H54 (cell line): ENCODE measurements at regions not wholly inside any gene's neighbourhood (a gene's known extent, or its start where the extent isn't known, plus 50 kb on each side); places are given as distances from the start of the nearest gene placed in this dataset.
"Not testable (repeated sequence)": the region's sequence is repeated elsewhere in the genome, so short reads cannot be mapped to it uniquely, and the experiment has no call there.

Source experiments
- DNase-seq: peaks from one replicate; pipeline ENCODE4 v3.0.0; 2011; ENCODE audit warnings: low spot score, mixed read lengths; ENCODE audit not compliant: insufficient read length
- FAIRE-seq: peaks from 3 replicates; lab custom pipeline; 2011; peaks lifted over from hg19 to GRCh38; lab: Jason Lieb, UNC
- POLR2A ChIP-seq: IDR thresholded peaks from 2 replicates; pipeline ENCODE4 v1.6.1; 2011; ENCODE audit warnings: low read depth, mild to moderate bottlenecking, low read length

DNA sequence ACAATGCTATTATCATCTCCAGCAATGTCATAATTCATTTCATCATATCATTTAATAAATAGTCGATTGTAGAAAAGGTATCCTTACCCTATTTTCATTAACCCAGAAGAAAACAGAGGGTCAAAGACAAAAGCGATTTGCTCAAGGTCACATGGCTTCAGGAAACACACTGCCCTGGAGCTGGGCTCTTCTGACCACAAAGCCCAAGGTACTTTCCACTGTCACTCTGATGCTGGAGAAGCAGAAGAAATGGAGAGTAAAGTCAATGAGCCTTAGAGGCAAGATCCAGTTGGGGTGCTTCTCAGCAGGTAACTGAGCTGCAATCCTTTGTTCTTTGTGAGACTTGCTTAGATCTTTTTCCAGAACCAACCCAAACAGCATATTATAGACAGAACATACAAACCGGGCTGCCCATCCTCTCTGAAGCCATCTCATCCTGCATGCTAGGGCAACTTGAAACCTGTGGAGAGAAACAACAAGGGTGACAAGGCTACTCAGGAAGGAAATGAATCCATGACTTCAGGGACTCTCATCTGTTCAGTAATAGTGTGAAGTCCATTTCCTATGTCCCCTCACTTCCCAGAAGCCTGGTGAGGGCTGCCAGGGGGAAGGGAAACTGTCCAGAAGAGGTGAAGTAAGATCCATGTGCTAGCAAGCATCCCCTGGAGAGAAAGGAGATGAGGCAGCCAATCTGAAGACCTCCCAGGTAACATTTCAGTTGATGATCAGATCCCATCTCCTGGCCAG, 148.6 kb upstream of the SVIL start:
- no peak for DNase-seq
- FAIRE-seq: peak; percentile 50
- no peak for TF ChIP-seq POLR2A

GRCh38 chr10:29780639-29781038, 145.9 kb upstream of the SVIL start:
- FAIRE-seq: no peak
- no peak for DNase-seq
- TF ChIP-seq POLR2A: no peak

DNA sequence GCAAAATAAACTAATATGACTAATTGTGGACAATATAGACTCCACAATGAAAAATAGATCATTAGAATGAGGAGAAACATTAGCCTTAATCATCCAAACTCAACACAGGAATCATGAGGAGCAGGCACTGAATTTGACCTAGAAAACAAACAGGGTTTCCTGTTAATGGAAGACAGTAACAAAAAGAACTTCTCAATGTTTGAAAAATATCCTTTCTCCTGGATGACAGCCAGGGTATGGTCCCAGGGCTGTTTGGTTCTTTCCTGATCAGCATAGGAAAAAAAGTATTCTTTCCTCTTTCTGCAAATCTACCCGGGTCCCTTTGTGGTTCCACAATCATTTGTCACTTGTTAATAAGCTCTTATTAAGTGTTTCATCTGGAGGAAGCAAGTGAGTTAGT, 145.3 kb upstream of the SVIL start:
- no peak for TF ChIP-seq POLR2A
- FAIRE-seq (no peak), DNase-seq (no peak)

GRCh38 chr10:29776246-29776645, 141.5 kb upstream of the SVIL start:
- no peak for TF ChIP-seq POLR2A
- no peak for DNase-seq
- FAIRE-seq: no peak

GRCh38 chr10:29774475-29774874, 139.7 kb upstream of the SVIL start:
- no peak for FAIRE-seq
- no peak for TF ChIP-seq POLR2A
- DNase-seq: no peak

DNA sequence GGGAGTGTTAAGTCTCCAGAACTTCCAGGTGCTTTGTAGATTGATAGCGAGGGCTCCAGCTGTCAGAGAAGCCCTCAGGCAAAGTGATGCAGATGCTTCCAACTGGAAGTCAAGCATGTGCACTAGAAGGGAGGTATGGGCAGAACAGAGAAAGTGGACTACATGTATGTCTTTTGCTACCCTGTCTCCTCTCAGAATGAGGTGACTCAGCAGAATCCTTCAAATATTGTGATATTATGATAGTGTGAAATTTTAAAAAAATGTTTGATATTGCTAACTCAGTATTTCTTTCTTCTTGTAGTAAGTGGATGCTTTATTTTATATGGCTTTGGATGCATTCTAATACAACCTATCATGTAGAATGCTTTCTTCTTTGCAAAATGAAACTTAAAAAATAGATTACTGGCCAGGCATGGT, 138.9 kb upstream of the SVIL start:
- DNase-seq (no peak), FAIRE-seq (no peak)
- TF ChIP-seq POLR2A: no peak

DNA sequence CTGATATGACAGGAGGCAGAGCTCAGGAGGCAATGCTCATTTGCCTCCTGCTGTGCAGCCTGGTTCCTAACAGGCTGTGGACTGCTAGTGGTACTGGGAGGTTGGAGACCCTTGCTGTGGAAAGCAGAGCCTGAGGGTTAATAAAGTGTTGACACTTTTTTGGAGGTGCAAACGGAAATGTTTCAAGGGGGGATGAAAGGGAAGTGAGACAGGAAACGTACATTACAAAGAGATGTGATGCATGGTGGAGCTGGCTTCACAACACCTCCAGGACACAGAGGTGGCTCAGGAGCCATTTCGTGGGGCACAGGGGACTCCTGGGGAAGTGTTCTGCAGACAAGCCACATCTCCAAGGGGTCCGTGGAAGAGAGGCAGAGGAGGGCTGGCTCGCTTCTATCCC, 137.6 kb upstream of the SVIL start:
- DNase-seq (no peak), FAIRE-seq (no peak)
- TF ChIP-seq POLR2A: no peak

DNA sequence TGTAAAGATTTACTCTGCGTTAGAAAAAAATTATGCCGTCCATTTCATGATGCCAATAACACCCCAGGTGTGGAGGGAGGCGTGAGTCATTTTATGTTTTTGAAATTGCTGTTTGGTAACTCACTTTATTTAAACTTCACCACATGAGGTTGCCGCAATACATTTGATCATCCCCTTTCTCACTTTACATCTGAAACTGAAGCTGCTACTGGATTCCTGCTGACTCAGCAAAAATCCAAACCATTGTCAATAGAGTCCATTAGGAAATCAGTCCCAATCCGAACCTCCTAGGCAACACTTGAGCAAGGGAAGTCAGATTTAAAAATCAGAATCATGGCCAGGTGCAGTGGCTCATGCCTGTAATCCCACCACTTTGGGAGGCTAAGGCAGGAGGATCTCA, 136.6 kb upstream of the SVIL start:
- TF ChIP-seq POLR2A: no peak
- FAIRE-seq: no peak
- DNase-seq: no peak

DNA sequence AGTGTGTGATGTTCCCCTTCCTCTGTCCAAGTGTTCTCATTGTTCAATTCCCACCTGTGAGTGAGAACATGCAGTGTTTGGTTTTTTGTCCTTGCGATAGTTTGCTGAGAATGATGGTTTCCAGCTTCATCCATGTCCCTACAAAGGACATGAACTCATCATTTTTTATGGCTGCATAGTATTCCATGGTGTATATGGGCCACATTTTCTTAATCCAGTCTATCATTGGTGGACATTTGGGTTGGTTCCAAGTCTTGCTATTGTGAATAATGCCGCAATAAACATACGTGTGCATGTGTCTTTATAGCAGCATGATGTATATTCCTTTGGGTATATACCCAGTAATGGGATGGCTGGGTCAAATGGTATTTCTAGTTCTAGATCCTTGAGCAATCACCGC, 134.5 kb upstream of the SVIL start:
- not testable (repeated sequence) for FAIRE-seq, DNase-seq

- DNase-seq (no peak), FAIRE-seq (no peak)
- no peak for TF ChIP-seq POLR2A
Measured at GRCh38 chr10:29767968-29768367, 133.2 kb upstream of the SVIL start.

GRCh38 chr10:29766753-29767152, 132.0 kb upstream of the SVIL start:
- TF ChIP-seq POLR2A: no peak
- FAIRE-seq (no peak), DNase-seq (no peak)

- no peak for DNase-seq
- no peak for TF ChIP-seq POLR2A
- FAIRE-seq: no peak
Measured at GRCh38 chr10:29765330-29765729, 130.6 kb upstream of the SVIL start.

DNA sequence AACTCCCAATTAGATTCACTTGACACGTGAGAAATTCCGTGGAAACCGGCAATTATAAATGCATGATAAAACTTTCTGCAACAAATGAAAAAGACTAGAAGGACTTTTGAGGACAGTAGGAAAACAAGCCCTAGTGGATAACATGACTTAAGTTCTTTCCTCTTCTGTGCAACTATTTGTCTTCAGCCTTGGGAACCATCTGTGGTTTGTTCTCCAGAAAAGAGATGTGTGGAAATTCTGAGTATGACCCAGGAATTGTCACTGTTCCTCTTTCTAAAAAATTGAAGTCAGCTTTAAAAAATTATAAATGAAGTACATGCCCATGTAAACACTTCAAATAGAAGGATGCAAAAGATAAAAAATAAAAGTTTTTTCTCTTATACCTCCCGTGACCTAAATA, 128.6 kb upstream of the SVIL start:
- no peak for FAIRE-seq
- no peak for DNase-seq
- no peak for TF ChIP-seq POLR2A

- DNase-seq (no peak), FAIRE-seq (no peak)
- no peak for TF ChIP-seq POLR2A
Measured at GRCh38 chr10:29761916-29762315, 127.1 kb upstream of the SVIL start.

GRCh38 chr10:29760138-29760900, 125.5 kb upstream of the SVIL start:
- TF ChIP-seq POLR2A: no peak
- DNase-seq (no peak), FAIRE-seq (no peak)
